NCI-H82 treated with DMSO at 0.1 percent for 48 hours (cell line): ENCODE measurements at regions not wholly inside any gene's neighbourhood (a gene's known extent, or its start where the extent isn't known, plus 50 kb on each side); places are given as distances from the start of the nearest gene placed in this dataset.

ENCODE experiments used
- DNase-seq: peaks from one replicate; lab custom pipeline; 2025; ENCODE audit not compliant: unreplicated experiment; lab: John Stamatoyannopoulos, UW

- no peak for DNase-seq
Observed at GRCh38 chr11:134514354-134514951, 102.4 kb upstream of the B3GAT1 start.

DNA sequence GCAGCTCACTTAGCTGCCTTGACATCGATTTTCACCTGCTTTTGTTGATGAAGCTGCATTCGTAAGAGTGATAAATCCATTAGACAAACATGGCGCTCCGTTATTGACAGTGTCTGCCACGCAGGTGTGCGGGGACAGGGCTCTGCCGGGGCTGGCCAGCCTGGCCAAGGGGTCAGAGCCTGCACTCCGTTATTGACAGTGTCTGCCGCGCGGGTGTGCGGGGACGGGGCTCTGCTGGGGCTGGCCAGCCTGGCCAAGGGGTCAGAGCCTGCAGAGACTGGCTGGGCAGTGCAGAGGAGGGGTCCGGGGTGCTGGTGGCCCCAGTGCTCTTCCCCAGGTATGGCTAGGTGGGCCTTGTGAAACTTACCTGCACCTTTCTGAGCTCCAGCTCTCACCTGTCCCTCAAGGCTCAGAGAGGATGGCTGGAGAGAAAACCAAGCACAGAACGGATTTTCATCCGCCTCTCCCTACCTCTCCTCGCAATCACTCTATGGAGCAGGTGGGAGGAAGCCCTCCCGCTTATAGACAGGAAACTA lies 101.6 kb upstream of the B3GAT1 start:
- DNase-seq, result no peak

DNA sequence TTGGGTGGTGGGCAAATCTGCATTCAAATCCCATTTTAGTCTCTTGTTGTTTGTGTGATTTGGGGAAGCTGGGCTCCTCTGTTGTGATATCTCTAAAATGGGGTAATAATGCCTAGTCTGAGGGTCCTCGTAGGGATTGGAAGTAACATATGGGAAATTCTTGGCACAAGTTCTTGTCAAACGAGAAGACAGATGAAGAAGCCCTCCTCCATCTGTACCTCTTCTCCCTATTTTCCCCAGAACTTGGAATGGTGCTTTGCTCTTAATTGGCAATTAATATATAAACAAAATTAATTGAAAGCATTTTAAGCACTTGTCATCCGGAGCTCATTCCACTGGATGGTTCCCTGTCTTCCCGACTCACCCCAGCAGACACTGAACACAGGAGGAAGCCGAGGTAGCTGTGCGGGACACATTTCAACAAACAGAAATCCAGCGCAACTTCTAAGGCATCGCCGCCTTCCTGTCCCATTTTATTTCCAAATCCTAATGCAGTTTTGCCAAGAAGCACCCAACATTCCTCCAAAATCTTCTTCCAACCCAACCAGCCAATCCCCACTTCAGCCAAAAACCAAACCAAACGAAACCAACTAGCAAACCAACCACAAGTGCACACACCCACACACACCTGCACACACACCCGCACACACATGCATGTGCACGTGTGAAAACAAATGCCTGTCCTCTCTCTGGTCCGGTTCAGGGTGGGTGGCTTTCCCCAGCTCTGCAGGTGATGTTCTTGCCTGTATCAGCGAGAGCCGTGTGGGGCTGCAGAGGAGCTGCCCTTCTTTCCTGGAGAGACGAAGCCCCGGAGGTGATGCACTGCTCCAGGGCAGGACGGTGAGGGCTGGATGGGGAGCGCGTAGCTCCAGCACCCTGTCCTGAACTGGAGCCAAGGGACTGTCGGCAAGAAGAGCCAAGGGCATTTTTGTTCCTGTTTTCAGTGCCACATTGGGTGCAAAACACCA lies 100.8 kb upstream of the B3GAT1 start:
- no peak for DNase-seq

- DNase-seq, result no peak
Observed at GRCh38 chr11:134512061-134512460, 100.0 kb upstream of the B3GAT1 start.

DNA sequence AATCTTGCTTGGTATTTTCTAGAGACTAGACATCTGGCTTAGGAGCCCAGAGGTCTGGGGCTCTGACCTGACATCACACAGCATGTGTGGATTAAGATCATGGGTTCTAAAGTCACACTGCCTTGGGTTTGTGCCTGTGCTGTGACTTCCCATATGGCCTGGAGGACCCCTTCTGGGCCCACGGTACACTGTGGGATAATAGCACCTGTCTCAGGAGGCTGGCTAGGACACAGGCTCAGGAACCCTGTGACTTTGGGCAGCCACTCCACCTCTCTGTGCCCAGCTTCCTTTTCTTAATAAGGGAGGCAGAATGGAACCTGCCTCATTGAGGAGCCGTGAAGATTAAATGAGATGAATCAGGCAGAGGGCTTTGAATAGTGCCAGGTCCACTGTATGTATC lies 99.2 kb upstream of the B3GAT1 start:
- no peak for DNase-seq

DNA sequence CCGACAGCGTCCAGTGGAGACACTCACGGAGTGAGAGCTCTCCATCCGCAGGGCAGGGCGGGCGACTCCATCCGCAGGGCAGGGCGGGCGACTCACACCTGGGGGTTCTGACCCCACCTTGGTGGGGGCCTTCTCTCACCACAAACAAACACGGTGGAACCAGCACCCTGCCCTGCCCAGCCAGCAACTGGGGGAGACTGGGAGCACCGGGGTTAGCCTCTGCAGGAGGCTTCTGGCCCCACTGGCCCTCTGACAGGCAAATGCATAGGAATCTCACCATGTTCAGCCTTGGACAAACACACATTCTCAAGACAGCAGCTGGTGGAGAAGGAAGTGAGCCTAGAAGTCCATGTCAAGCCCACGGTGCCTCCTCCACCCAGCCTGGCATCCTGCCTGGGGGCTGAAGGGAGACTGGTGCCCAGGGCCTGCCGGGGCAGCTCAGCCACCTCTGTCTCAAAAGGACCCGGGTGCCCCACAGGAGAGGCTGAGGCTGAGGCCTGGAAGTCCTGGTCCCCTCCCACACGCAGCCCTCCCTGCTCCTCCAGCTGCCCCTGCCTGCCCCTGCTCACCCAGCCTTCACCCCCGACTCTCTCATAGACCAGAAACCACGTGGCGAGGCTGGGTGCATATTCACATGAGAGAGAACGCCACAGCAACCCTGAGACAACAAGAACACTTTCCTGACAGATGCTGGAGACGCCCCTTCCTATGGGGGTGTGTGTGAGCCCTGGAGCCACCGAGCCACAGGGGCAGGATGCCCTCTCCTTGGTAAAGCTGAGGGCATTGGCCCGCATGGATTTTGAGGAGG lies 98.4 kb upstream of the B3GAT1 start:
- no peak for DNase-seq

- DNase-seq, result no peak
Observed at GRCh38 chr11:134509381-134510232, 97.6 kb upstream of the B3GAT1 start.

- DNase-seq, result no peak
Observed at GRCh38 chr11:134508219-134508990, 96.4 kb upstream of the B3GAT1 start.

GRCh38 chr11:134506046-134506445 lies 94.0 kb upstream of the B3GAT1 start:
- no peak for DNase-seq

DNA sequence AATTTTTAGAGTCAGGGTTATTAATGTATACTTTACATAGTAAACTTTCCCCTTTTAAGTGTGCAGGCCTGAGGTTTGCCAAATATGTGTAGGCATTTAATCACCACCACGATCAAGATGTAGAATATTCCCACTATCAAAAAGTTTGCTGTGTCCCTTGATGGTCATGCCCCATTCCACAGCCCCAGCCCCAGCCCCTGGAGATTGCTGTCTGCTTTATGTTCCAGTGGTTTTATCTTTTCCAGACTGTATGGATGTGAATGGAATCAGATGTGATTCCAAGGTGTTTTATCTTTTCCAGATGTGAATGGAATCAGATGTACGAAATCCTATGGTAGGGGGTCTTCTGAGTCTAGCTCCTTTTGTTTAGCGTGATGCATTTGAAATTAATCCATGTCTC lies 93.1 kb upstream of the B3GAT1 start:
- no peak for DNase-seq

DNA sequence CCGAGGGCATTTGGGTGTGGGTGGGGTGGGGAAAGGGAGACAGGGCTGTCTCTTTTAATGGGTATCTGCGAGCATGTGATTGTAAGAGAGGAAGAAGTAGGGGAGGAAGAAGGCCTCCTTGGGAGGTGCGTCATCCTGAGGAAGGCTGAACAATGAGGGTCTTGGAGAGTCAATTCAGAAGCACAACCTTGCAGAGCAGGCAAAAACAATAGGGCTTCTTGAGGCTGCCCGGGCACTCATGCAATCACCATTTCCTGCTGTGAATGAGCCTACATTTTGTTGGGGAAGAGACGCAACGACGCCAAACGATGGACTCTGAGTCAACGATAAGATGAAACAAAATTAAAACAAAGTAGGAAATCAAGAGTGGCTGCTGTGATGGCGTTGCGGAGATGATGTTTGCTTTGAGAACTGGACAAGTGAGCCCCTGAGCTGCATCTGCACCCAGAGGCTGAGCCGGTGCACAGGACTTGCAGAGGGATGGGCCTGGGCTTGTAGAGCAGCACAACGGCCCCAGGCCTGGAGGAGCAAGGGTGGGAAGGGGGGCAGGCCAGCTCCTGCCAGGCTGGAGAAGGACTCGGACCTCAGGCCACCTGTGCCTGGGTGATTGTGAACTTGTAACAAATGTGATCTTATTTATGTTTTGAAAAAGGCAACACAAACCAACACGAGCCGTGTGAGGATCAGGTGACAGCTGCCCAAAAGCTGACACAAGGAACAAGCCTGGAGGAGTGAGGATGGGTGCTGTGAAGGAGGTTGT lies 92.3 kb upstream of the B3GAT1 start:
- DNase-seq, result no peak

DNA sequence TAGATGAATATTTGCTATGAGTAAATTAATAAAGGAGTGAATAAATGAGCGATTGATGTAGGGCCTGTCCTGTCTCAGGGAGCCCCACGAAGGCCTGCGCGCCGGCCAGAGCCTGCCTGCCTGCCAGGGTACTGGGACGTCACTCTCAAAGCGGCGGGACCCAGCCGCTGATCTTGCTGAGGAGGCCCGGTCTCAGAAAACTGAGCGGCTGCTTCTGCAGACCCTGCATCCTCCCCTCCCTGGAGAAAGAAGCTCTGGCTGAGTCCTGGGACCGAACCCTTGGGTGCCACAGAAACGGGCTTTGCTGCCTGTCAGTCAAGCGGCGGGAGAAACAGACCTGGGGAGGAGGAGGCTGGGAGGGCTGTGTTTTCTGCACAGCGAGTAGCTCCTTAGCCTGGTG lies 91.6 kb upstream of the B3GAT1 start:
- DNase-seq, result no peak

- no peak for DNase-seq
Observed at GRCh38 chr11:134503100-134503499, 91.1 kb upstream of the B3GAT1 start.

- no peak for DNase-seq
Observed at GRCh38 chr11:134502153-134502550, 90.1 kb upstream of the B3GAT1 start.

- DNase-seq, result no peak
Observed at GRCh38 chr11:134501406-134502152, 89.5 kb upstream of the B3GAT1 start.

DNA sequence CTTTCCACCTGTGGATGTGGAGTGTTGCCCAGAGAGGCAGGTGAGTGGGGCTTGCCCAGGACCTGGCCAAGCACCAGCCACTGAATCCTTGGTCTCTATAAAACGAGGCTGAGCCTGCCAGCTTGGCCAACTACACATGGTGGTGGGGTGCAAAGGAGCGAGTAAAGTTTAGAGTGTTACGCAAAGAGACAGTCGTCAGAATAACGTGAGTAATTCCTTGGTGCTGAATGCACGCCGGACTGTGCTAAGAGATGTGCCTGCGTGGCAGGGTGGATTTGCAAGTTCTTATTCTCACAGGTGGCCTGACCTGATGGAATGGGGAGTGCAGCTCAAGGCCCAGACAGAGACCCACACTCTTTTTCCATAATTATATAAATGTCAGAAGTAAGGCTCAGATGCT lies 88.6 kb upstream of the B3GAT1 start:
- no peak for DNase-seq

GRCh38 chr11:134499990-134500389 lies 87.9 kb upstream of the B3GAT1 start:
- no peak for DNase-seq
